ENCODE measurements at regions not wholly inside any gene's neighbourhood (a gene's known extent, or its start where the extent isn't known, plus 50 kb on each side); places are given as distances from the start of the nearest gene placed in this dataset.

DNA sequence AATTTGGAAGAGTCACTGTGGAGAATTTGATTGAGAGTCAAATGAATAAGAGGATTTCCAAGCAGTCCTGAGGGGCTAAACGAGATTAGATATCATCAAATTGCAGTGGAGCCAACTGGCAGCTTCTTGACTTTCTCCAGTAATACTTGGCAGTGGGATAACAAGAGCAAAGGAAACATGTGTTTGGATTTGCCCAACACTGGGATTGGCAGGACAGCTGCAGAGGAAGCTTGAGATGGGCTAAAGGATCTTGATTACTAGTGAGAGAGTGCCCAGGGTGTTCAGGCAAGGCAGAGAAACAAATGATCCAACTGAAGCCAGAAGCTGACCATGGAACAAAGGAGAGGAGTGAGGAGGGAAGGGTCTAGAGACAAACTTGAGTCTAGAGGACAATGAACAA lies 356.0 kb upstream of the ISL1 start:
- TF ChIP-seq TCF7L2 (IDR thresholded peaks at IDR 0.05; ENCODE audit: borderline replicate concordance, low read depth, low read length): no peak
- no peak for TF ChIP-seq ZNF701 (tag by site-specific recombination; IDR thresholded peaks at IDR 0.05)
- TF ChIP-seq, protein P1, sequence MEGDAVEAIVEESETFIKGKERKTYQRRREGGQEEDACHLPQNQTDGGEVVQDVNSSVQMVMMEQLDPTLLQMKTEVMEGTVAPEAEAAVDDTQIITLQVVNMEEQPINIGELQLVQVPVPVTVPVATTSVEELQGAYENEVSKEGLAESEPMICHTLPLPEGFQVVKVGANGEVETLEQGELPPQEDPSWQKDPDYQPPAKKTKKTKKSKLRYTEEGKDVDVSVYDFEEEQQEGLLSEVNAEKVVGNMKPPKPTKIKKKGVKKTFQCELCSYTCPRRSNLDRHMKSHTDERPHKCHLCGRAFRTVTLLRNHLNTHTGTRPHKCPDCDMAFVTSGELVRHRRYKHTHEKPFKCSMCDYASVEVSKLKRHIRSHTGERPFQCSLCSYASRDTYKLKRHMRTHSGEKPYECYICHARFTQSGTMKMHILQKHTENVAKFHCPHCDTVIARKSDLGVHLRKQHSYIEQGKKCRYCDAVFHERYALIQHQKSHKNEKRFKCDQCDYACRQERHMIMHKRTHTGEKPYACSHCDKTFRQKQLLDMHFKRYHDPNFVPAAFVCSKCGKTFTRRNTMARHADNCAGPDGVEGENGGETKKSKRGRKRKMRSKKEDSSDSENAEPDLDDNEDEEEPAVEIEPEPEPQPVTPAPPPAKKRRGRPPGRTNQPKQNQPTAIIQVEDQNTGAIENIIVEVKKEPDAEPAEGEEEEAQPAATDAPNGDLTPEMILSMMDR (tag by site-specific recombination; IDR thresholded peaks at IDR 0.05): no peak
- no peak for TF ChIP-seq ZNF202 (tag by site-specific recombination; IDR thresholded peaks at IDR 0.05; ENCODE audit: borderline replicate concordance)
- no peak for TF ChIP-seq BCL11A (tag by site-specific recombination; IDR thresholded peaks at IDR 0.05; ENCODE audit: low read depth)
- no peak for TF ChIP-seq HOXA7 (CRISPR knock-in tag; IDR thresholded peaks at IDR 0.05; ENCODE audit: borderline replicate concordance)
- no peak for TF ChIP-seq ZBTB17 (tag by site-specific recombination; IDR thresholded peaks at IDR 0.05)
- no peak for TF ChIP-seq SP2 (tag by site-specific recombination; IDR thresholded peaks at IDR 0.05)
- TF ChIP-seq, protein P2, sequence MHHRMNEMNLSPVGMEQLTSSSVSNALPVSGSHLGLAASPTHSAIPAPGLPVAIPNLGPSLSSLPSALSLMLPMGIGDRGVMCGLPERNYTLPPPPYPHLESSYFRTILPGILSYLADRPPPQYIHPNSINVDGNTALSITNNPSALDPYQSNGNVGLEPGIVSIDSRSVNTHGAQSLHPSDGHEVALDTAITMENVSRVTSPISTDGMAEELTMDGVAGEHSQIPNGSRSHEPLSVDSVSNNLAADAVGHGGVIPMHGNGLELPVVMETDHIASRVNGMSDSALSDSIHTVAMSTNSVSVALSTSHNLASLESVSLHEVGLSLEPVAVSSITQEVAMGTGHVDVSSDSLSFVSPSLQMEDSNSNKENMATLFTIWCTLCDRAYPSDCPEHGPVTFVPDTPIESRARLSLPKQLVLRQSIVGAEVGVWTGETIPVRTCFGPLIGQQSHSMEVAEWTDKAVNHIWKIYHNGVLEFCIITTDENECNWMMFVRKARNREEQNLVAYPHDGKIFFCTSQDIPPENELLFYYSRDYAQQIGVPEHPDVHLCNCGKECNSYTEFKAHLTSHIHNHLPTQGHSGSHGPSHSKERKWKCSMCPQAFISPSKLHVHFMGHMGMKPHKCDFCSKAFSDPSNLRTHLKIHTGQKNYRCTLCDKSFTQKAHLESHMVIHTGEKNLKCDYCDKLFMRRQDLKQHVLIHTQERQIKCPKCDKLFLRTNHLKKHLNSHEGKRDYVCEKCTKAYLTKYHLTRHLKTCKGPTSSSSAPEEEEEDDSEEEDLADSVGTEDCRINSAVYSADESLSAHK (tag by site-specific recombination; IDR thresholded peaks at IDR 0.05): no peak
- TF ChIP-seq ZNF324 (tag by site-specific recombination; IDR thresholded peaks at IDR 0.05): no peak
- TF ChIP-seq, protein P3, sequence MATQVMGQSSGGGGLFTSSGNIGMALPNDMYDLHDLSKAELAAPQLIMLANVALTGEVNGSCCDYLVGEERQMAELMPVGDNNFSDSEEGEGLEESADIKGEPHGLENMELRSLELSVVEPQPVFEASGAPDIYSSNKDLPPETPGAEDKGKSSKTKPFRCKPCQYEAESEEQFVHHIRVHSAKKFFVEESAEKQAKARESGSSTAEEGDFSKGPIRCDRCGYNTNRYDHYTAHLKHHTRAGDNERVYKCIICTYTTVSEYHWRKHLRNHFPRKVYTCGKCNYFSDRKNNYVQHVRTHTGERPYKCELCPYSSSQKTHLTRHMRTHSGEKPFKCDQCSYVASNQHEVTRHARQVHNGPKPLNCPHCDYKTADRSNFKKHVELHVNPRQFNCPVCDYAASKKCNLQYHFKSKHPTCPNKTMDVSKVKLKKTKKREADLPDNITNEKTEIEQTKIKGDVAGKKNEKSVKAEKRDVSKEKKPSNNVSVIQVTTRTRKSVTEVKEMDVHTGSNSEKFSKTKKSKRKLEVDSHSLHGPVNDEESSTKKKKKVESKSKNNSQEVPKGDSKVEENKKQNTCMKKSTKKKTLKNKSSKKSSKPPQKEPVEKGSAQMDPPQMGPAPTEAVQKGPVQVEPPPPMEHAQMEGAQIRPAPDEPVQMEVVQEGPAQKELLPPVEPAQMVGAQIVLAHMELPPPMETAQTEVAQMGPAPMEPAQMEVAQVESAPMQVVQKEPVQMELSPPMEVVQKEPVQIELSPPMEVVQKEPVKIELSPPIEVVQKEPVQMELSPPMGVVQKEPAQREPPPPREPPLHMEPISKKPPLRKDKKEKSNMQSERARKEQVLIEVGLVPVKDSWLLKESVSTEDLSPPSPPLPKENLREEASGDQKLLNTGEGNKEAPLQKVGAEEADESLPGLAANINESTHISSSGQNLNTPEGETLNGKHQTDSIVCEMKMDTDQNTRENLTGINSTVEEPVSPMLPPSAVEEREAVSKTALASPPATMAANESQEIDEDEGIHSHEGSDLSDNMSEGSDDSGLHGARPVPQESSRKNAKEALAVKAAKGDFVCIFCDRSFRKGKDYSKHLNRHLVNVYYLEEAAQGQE (tag by site-specific recombination; IDR thresholded peaks at IDR 0.05): no peak
